H9 (cell line): ENCODE measurements at regions not wholly inside any gene's neighbourhood (a gene's known extent, or its start where the extent isn't known, plus 50 kb on each side); places are given as distances from the start of the nearest gene placed in this dataset.

Experiments used
- DNase-seq: peaks from one replicate; pipeline ENCODE4 v3.0.0-alpha.2; 2017
- H2AFZ ChIP-seq: one replicate; pipeline ENCODE4 v1.6.1; 2013; ENCODE audit warnings: mild to moderate bottlenecking, low read length, control low read depth, moderate library complexity
- H2AK5ac ChIP-seq: 2 replicates; pipeline ENCODE4 v1.6.1; 2013; ENCODE audit warnings: low read length, control low read depth, mixed read lengths; ENCODE audit not compliant: insufficient read length
- H2BK120ac ChIP-seq: one replicate; pipeline ENCODE4 v1.6.1; 2013; ENCODE audit warnings: low read depth, mild to moderate bottlenecking, low read length, control low read depth, inconsistent platforms; ENCODE audit not compliant: poor library complexity, severe bottlenecking
- H2BK12ac ChIP-seq: 2 replicates; pipeline ENCODE4 v1.6.1; 2013; ENCODE audit warnings: low read length, control low read depth, mixed read lengths, low read depth; ENCODE audit not compliant: insufficient read length
- H2BK15ac ChIP-seq: 2 replicates; pipeline ENCODE4 v1.6.1; 2013; ENCODE audit warnings: low read depth, low read length, control low read depth
- H2BK20ac ChIP-seq: one replicate; pipeline ENCODE4 v1.6.1; 2013; ENCODE audit warnings: low read depth, mild to moderate bottlenecking, low read length, control low read depth, inconsistent platforms; ENCODE audit not compliant: poor library complexity, severe bottlenecking
- H2BK5ac ChIP-seq: 2 replicates; pipeline ENCODE4 v1.6.1; 2013; ENCODE audit warnings: low read length, control low read depth, mixed read lengths; ENCODE audit not compliant: insufficient read length
- H3K14ac ChIP-seq: 2 replicates; pipeline ENCODE4 v1.6.1; 2013; ENCODE audit warnings: low read length, control low read depth; ENCODE audit not compliant: insufficient read depth
- H3K18ac ChIP-seq: 2 replicates; pipeline ENCODE4 v1.6.1; 2013; ENCODE audit warnings: low read depth, mild to moderate bottlenecking, mixed read lengths, low read length, control low read depth; ENCODE audit not compliant: insufficient read length
- H3K23ac ChIP-seq: 2 replicates; pipeline ENCODE4 v1.6.1; 2013; ENCODE audit warnings: low read length, control low read depth, mixed read lengths, low read depth; ENCODE audit not compliant: insufficient read length
- H3K23me2 ChIP-seq: 2 replicates; pipeline ENCODE4 v1.6.1; 2013; ENCODE audit warnings: low read depth, mild to moderate bottlenecking, mixed read lengths, low read length, control low read depth; ENCODE audit not compliant: insufficient read length, poor library complexity, severe bottlenecking
- H3K27ac ChIP-seq: 2 replicates; pipeline ENCODE4 v1.5.1; 2013; ENCODE audit warnings: low read length, control low read depth, mixed read lengths, low read depth; ENCODE audit not compliant: insufficient read length
- H3K27me3 ChIP-seq: 2 replicates; pipeline ENCODE4 v1.6.1; 2013; ENCODE audit warnings: low read length, control low read depth, inconsistent platforms; ENCODE audit not compliant: insufficient read depth
- H3K4ac ChIP-seq: 2 replicates; pipeline ENCODE4 v1.6.1; 2013; ENCODE audit warnings: low read depth, mild to moderate bottlenecking, control low read depth, inconsistent platforms, low read length, moderate library complexity
- H3K4me1 ChIP-seq: 2 replicates; pipeline ENCODE4 v1.6.1; 2013; ENCODE audit warnings: low read length, control low read depth, inconsistent platforms; ENCODE audit not compliant: insufficient read depth
- H3K4me2 ChIP-seq: 2 replicates; pipeline ENCODE4 v1.6.1; 2013; ENCODE audit warnings: low read length, control low read depth, mixed read lengths; ENCODE audit not compliant: insufficient read length, insufficient read depth
- H3K56ac ChIP-seq: 2 replicates; pipeline ENCODE4 v1.6.1; 2013; ENCODE audit warnings: low read depth, mild to moderate bottlenecking, mixed read lengths, low read length, control low read depth; ENCODE audit not compliant: insufficient read length
- H3K79me1 ChIP-seq: 2 replicates; pipeline ENCODE4 v1.6.1; 2013; ENCODE audit warnings: low read depth, mild to moderate bottlenecking, moderate library complexity, low read length, control low read depth, inconsistent platforms; ENCODE audit not compliant: insufficient read depth, poor library complexity, severe bottlenecking
- H3K79me2 ChIP-seq: 2 replicates; pipeline ENCODE4 v1.6.1; 2013; ENCODE audit warnings: low read length, control low read depth, inconsistent platforms; ENCODE audit not compliant: insufficient read depth
- H3K9ac ChIP-seq: 2 replicates; pipeline ENCODE4 v1.6.1; 2013; ENCODE audit warnings: low read length, control low read depth, mixed read lengths; ENCODE audit not compliant: insufficient read length; ENCODE audit errors: extremely low read depth
- H3K9me3 ChIP-seq: one replicate; pipeline ENCODE4 v1.6.1; 2013; ENCODE audit warnings: low read depth, low read length, inconsistent platforms; ENCODE audit not compliant: control insufficient read depth
- H3T11ph ChIP-seq: one replicate; pipeline ENCODE4 v1.6.1; 2013; ENCODE audit warnings: mild to moderate bottlenecking, low read length, control low read depth, inconsistent platforms
- H4K20me1 ChIP-seq: one replicate; pipeline ENCODE4 v1.6.1; 2013; ENCODE audit not compliant: control insufficient read depth, insufficient read length, insufficient read depth
- H4K5ac ChIP-seq: 2 replicates; pipeline ENCODE4 v1.6.1; 2013; ENCODE audit warnings: low read depth, mild to moderate bottlenecking, mixed read lengths, low read length, control low read depth; ENCODE audit not compliant: insufficient read length
- H4K8ac ChIP-seq: replicated peaks from 2 replicates; pipeline ENCODE4 v1.6.1; 2013; ENCODE audit warnings: low read length, control low read depth, mixed read lengths, low read depth; ENCODE audit not compliant: insufficient read length
- H4K91ac ChIP-seq: 2 replicates; pipeline ENCODE4 v1.6.1; 2013; ENCODE audit warnings: low read depth, mild to moderate bottlenecking, moderate library complexity, mixed read lengths, low read length, control low read depth; ENCODE audit not compliant: insufficient read length
- H3K27ac Mint-ChIP-seq, 3 experiments: 2 replicates in 2 of 3; 3 replicates in 1 of 3; pipeline ENCODE4 v1.8.0; 2020 to 2021; ENCODE audit warnings: mixed read lengths in 3 of 3, mild to moderate bottlenecking in 1 of 3, moderate library complexity in 1 of 3
- H3K27me3 Mint-ChIP-seq: 2 replicates; pipeline ENCODE4 v1.8.0; 2021; ENCODE audit warnings: low read depth, mild to moderate bottlenecking, moderate library complexity, mixed read lengths
- H3K36me3 Mint-ChIP-seq, 3 experiments: 2 replicates in 2 of 3; 3 replicates in 1 of 3; pipeline ENCODE4 v1.8.0; 2020 to 2021; ENCODE audit warnings: low read depth in 3 of 3, mixed read lengths in 3 of 3; ENCODE audit not compliant: insufficient read depth in 1 of 3
- H3K4me1 Mint-ChIP-seq, 2 experiments: 2 replicates each; pipeline ENCODE4 v1.8.0; 2020; ENCODE audit warnings: mixed read lengths in 2 of 2
- H3K4me3 Mint-ChIP-seq, 2 experiments: 2 replicates in 1 of 2; 3 replicates in 1 of 2; pipeline ENCODE4 v1.8.0; 2020 to 2021; ENCODE audit warnings: mild to moderate bottlenecking in 2 of 2, mixed read lengths in 2 of 2, moderate library complexity in 1 of 2
- H3K9me3 Mint-ChIP-seq, 2 experiments: 2 replicates in 1 of 2; 3 replicates in 1 of 2; pipeline ENCODE4 v1.8.0; 2020; ENCODE audit warnings: mild to moderate bottlenecking in 2 of 2, mixed read lengths in 2 of 2, moderate library complexity in 1 of 2
- CTCF ChIP-seq: fragments of 200-600 bp; sonication (generic); conservative IDR thresholded peaks from 3 replicates; pipeline ENCODE4 v1.8.0; 2021; ENCODE audit warnings: antibody characterized with exemption, mild to moderate bottlenecking
- WGBS: extraction: QIAGEN DNeasy Blood & Tissue Kit; methylation state at CpG from one replicate; pipeline ENCODE4 v1.1.7; 2013; ENCODE audit warnings: missing lambda C conversion rate, low lambda C conversion rate, mixed read lengths; ENCODE audit not compliant: insufficient read length; ENCODE audit errors: extremely low coverage; 5-methylcytosine and 5-hydroxymethylcytosine counted together

GRCh38 chr2:216569765-216570164 lies 63.5 kb upstream of the IGFBP2 start:
- Histone ChIP-seq H2AFZ (no peak overlapping the region), H3K4ac (no peak overlapping the region), H2BK12ac (no peak overlapping the region), H3K23ac (no peak overlapping the region), H3K79me2 (no peaks in the 10 kb centered on the region), H2BK20ac (no peak overlapping the region), H3K27me3 (no peaks in the 10 kb centered on the region), H3K4me2 (no peak overlapping the region), H2BK15ac (no peak overlapping the region), H2BK120ac (no peak overlapping the region), H3T11ph (no peak overlapping the region), H3K9ac (no peak overlapping the region), H3K23me2 (no peaks in the 10 kb centered on the region), H4K91ac (no peak overlapping the region), H3K4me1 (no peaks in the 10 kb centered on the region; the same call in none of the 2 replicates), H3K27ac (no peak overlapping the region), H2AK5ac (no peak overlapping the region), H3K14ac (no peak overlapping the region), H3K79me1 (no peaks in the 10 kb centered on the region), H4K8ac (no peak overlapping the region), H3K18ac (no peak overlapping the region), H2BK5ac (no peak overlapping the region), H4K20me1 (no peaks in the 10 kb centered on the region), H3K9me3 (no peaks in the 10 kb centered on the region), H4K5ac (no peak overlapping the region), H3K56ac (no peak overlapping the region)
- WGBS, result no CpG with 5 or more reads among the region's 5 CpGs
- no peak for TF ChIP-seq CTCF
- Mint-ChIP-seq H3K9me3 (peaks cover 11 to 15% of the 10 kb centered on the region in 2 experiments), H3K4me3 (no peak overlapping the region), H3K27ac (no peak overlapping the region; a peak in 4 of 7 replicates), H3K36me3 (peaks cover 5 to 22% (median 8%) of the 10 kb centered on the region in 3 experiments), H3K4me1 (peaks cover 40 to 41% of the 10 kb centered on the region in 2 experiments), H3K27me3 (no peaks in the 10 kb centered on the region; the same call in 1 of the 2 replicates)
- DNase-seq, result no peak
